CMK (cell line): ENCODE measurements at regions not wholly inside any gene's neighbourhood (a gene's known extent, or its start where the extent isn't known, plus 50 kb on each side); places are given as distances from the start of the nearest gene placed in this dataset.

Source experiments
- DNase-seq: peaks from one replicate; pipeline ENCODE4 v3.0.0-alpha.2; 2010; ENCODE audit warnings: low read depth

DNA sequence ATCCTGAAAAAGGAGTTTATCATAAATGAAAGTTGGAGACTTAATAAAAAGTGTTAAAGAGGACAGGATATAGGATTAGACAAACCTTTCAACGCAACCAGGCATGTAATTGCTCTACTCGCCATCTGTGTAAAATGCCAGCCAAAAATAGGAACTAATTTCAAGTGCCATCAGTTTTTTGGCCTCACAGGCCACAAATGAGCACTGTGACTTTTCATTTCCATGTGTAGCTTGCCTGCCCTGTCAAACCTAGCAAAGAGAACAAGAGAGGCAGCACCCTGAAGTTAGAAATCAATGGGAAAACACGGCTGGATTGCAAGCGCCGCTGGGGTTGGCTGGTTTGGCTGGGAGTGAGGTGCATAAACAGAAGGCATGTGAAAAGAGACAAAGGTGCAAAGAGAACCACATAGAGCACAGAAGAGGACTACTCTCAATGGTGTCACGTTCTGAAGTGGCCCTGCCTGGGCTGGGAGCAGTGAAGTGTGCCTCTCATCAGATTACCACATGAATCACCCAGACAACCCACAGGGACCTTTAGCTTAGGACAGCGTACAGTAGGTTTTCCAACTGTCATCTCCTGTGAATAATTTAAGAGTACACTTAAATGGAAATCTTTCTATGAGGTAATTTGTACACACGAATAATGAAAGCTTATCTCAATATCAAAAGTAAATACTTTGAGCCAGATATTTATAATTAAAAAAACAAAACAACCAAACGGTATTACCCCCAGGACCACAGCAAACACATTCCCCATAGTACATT lies 78.0 kb upstream of the NHSL1 start:
- DNase-seq, result no peak

DNA sequence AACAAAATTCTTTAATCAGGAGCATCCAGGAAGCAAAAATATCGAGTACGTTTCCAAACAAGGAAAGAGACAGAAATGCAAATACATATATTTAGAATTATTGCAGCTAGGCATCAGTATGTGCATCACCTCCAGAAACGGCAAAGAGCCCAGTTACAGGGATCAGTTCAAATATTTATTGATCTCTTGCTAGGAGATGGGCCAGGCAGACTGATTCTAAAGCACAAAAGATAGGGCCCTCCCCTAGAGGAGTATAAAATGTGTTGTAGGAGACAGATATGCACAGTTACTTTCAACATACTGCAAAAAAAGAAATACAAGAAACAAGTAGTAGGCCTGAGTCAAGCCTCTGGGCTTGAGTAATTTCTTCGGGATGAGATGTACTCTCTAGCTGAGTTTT lies 80.7 kb upstream of the NHSL1 start:
- DNase-seq, result no peak

DNA sequence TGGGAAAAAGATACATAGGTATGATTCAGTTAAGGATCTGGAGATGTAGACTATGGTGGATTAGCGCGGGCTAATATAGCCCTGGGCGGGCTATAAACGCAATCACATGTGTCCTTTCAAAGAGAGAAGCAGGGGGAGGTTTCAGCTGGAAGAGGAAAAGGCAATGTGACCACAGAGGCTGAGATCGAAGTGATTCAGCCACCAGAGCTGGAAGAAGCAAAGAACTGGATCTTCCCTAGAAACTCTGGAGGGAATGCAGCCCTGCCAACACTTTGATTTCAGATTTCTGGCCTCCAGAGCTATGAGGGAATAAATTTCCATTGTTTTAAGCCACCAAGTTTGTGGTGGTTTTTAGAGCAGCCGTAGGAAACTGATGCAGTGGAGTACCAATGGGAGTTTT lies 81.5 kb upstream of the NHSL1 start:
- no peak for DNase-seq

DNA sequence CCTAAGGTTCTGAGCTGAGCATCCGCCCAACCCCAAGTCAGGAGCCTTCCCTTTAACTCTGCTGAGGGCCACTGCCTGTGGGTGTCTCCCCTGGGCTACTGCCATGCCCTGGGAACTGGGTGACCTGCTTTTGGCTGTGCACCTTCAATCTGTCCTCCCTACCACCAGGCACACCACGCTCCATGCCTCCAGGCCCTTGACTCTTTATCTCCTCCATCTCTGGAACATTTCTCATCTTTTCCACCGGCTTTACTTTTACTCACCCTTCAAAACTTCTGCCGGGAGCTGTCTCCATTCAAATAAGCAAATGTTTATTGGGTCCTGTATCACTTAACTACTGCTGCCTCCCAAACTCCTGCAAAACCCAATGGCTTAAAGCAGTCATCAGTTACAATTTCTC lies 83.3 kb upstream of the NHSL1 start:
- no peak for DNase-seq

DNA sequence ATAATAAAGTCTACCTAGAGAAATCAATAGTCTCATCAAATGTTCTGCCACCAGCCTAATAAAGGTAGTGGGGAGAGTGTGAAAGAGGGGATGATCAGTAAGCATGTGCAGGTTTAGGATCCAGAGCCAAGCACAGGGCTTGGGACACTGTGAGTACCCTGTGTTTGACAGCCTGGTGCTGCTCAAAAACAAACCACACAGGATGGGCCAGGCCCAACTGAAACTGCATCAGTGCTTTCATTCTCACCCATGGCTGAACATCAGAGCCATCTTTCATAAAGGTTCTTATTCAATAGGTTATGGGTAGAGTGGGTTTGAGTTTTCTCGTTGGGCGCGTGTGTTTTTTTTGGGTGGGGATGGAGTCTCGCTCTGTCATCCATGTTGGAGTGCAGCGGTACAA lies 87.3 kb upstream of the NHSL1 start:
- no peak for DNase-seq

DNA sequence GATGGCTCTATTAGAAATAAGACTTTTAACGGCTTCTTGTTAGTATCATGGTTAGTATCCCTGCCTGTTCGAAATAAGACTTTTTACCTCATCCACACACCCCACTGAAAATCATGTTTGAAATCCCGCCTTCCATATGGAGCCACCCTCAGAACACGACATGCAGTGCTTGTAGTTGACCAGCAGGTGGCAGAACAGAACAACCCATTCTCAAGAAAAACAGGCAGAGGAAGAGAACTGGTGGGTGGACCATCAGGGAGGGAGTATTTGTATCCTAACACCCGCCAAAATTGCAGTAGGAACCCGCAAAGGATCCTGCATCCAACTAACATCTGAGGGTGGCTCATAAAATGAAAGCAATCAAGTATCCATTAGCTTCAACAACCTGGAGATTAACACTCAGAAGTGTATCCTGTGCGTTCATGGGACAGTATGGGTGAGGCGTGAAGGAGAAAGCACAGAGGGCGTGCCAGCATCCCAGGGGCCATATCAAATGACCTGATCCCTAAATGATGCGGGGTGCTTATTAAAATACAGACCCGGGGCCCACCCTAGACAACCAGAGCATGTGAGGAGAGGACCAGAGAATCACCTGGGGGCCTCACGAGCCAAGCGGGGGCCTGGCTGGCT lies 89.6 kb upstream of the NHSL1 start:
- peak; percentile 35 for DNase-seq

DNA sequence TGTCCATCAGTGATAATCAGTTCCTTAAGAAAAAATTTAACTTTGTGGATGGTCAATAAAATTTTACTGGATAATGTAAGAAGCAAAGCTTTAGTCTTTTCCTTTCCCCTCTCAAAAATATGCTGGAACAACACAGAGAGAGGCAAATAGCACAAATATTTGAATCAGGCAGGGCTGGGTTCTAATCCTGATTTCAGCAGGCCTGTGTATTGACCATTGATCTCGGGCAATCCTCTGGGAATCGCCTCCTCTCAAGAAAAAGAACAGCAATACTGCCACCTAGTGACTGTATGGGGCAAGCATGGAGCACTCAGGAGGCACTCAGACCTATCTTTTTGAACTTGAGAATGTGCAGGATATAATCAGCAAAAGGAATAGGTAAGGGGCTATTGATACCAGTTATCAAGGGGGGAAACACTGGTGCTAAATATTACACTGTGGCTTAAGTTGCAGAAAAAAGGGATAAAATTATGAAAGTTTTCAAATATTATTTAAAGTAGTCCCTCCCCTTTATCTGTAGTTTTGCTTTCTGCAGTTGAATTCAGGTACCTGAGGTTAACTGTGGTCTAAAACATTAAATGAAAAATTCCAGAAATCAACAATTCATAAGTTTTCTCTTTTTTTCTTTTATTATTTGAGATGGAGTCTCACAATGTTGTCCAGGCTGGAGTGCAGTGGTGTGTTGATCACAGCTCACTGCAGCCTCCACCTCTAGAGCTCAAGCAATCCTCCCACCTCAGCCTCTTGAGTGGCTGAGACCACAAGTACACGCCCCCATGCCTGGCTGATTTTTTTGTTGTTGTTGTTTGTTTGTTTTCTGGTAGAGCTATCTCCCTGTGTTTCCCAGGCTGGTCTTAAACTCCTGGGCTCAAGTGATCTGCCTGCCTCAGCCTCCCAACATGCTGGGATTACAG lies 91.8 kb upstream of the NHSL1 start:
- DNase-seq, result peak; percentile 11

DNA sequence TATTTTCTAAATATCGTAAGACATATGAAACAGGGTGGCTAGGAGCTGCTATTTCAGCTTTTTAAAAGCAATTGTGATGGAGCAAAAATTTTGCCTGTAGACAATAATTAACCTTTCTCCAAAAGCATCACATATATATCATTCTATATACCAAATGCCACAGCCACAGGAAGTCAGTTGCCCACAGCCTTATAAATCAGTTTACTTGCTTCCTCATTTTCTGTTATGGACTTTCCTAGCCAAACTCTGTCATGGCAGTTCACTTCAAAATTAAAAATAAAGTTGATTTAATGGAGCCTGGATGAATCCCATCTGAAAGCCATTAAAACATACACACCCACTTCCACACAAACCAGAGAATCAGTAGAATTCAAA lies 93.4 kb upstream of the NHSL1 start:
- no peak for DNase-seq

DNA sequence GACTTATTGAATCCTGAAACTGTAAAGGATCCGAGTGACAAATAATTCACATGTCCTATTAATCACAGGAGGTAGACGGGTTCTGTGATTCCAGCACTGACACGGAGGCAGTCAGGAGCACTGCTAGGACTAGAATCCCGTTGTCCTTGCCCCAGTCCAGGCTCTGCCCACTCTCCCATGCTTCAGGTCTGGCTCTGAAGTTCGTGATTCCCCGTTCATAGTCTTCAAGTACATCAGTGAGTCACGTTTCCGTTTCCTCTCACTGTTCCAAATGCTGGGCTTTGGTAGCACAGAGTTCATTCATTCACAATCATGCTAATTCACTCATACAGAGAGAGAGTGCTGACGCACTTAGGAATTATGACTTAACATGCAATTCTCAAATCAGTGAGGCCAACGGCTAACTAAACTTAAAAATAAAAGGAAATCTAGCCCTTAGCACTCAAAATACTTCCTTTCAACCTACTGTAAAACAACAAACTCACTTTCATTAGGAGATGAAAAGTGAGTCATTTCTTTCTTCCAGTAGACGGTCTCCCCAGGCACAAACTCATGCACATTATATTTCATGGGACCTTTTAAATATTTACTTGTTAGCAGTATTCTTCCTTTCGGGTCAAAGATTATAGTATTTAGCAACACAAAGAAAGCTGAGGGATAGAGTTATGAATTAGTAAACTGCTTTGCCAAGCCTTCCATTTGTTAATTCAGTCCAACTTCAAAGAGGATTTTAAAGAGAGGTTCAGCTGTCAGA lies 94.0 kb upstream of the NHSL1 start:
- DNase-seq, result no peak

DNA sequence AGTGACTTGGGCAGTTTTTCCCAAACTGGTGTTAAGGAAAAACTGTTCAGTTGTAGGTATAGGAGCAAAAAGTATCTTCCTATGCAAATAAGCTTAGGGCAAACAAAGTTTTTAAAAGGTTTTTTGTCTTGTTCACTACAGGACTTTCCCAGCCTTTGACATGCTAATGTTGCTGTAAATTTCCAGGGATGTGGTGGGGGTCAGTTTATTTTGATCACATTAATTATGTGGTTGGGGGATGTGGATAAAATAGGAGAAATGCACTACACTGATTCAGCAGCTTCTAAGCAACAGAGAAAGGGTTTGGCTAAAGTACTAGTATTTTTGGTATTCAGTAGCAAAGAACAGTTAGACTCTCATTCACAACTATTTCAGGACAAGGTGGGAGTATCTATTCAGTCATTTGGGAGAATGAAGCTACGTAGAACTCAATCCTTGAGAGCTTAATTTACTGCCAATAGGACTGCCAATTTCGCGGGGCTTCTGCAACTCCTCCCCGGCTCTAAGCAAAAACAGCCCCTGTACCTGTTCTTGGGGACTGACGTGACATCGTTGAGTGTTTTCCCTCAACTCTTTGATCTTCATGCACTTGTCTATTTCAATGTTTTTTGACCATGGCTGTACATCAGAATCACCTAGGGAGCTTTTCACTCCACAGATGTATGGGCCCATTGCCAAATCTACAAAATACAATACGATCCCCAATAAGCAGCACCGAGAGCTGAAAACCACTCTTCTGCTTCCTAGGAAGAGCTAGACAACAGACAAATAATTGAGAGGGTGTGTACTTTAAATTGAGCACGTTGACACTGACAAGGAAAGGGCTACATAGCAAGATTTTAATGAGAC lies 94.8 kb upstream of the NHSL1 start:
- no peak for DNase-seq

DNA sequence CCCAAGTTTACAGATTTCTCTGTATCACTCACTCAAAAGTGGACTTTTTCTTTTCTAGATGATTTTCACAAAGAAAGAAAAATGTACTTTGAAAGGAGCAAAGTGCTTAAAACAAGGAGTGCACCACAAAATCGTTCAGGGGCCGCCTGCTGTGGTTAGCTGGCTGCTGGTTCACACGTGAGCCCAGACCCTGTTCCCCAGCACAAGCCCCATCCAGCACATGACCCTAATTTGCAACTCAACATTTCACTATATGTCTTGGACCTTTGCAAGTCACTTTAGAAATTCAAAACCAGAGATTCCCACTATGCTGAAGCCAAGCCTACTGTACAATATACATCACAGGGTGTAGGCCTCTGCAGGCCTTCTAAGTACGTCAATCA lies 95.5 kb upstream of the NHSL1 start:
- DNase-seq, result no peak

DNA sequence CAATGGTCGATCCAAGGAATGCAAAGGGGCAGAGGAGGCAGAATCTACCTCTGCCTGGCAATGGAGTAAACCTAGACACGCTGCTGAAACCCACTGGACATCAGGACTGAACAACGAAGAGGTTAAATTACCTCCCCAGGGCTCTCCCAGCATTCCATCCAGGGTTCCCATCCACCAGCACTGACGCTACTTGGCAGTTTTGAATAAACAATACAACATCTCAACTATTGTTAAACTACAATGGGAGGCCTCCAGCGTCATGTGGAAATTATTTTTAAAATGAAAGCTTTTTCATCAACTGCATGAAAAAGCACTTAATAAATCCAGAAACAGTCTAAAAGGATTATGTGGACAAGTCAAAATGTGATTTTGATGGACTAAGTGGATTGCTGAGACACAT lies 96.8 kb upstream of the NHSL1 start:
- DNase-seq, result no peak

DNA sequence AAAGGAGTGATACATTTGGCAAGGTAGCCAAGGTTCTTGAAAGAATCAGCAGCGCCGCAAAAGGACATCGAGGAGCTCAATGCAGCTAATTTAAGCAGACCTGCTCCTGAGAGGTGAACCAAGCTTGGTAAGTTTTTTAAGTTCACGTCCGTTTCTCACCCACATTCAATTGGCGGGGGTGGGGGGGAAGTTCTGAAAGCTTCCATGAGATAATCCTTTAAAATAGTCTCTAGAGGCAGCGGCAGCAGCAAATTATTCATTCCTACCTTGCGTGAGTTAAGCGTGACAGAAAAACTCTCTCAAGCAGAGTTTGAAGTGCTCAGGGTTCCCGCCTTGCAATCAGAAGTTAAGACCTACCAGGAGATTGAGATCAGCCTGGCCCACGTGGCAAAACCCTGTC lies 97.3 kb upstream of the NHSL1 start:
- no peak for DNase-seq

DNA sequence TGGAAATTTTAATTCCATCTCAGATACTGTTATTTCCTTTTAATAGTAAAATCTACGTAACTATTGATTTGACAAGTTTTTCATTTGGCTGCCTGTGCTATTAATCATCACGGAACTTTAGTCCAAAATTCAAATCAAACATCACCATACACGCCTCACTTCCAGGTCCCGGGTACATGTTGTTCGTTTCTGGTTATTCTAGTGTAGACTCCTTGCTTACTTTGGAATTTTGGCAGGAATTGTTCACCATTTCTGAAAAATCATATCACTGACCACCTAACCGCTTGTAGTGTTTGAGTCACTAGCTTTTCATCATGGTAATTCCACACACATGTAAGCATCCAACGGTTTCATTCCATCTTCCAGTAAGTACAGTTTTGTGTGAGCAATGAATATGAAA lies 98.0 kb upstream of the NHSL1 start:
- no peak for DNase-seq

DNA sequence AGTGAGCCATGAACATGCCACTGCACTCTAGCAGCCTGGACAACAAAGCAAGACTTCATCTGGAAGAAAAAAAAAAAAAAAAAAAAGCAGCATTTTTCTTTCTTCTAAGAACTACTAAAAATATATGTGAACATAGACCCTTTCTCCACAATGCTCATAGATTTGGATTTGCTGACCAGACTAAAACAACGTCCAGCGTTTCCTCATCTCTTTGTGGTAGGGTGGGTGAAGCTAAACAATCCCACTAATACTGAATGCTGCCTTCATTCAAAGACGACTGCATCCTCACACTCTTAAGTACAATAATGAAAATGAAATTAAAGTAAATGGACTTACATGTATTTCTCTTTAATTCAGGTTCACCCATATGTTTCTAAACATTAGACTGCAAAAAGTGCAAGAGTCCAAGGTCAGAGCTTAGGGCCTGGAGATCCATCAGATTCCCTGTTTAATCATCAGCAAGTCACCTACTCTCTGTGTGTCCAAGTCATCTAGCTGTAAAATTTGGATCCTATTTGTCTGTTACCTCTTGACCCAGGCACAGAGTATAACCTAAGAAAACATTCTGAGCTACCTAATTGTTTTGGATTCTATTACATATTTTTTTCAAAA lies 99.4 kb upstream of the NHSL1 start:
- no peak for DNase-seq

DNA sequence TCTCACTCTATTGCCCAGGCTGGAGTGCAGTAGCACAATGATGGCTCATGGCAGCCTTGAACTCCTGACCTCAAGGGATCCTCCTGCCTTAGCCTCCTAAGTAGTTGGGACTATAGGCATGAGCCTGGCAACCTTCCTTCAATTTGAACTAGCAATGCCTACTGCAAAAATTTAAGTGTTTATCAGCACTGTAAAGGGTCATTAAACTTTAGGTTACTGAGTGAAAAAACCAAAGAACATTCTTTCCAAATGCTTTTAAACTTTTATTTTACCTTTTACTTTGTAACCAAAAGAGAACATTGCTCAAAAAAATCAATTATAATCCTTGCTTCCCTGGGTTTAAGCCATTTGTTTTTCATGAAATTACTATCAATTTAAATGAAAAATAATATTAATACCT lies 101.0 kb upstream of the NHSL1 start:
- DNase-seq, result no peak

DNA sequence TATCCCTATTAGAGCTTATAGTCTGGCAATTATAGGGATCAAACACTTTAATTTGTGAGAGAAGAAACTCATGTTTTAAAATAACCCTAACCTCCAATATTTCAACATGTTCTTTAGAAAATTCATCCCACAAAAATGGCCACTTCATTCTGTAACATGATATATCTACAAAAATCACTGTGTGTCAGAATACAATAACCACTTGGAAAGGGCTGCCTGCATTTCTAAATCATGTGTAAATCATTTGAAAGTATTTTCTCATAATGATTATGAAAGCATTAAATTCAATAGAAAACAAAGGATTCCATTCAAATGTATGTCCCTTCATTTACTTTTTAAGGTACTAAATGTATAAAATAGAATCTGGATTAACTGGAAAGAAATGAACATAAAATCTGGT lies 101.4 kb upstream of the NHSL1 start:
- DNase-seq, result no peak

DNA sequence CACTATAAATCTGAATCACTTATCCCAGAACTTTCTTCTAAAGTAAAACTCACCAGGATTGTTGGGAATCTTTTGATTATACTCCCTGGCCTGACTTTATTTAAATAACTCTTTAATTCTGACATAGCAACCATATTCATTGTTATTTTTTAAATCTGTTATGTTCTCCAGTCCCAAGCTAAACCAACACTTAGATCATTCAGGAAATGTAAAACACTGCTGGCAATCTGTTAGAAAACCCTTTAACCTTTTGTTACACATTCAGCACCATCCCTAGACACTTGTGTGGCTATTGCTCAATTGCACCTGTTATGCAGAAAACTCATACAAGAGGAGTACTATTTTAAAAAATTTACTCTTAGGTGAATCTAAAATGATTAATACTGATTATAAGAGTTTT lies 101.8 kb upstream of the NHSL1 start:
- no peak for DNase-seq

DNA sequence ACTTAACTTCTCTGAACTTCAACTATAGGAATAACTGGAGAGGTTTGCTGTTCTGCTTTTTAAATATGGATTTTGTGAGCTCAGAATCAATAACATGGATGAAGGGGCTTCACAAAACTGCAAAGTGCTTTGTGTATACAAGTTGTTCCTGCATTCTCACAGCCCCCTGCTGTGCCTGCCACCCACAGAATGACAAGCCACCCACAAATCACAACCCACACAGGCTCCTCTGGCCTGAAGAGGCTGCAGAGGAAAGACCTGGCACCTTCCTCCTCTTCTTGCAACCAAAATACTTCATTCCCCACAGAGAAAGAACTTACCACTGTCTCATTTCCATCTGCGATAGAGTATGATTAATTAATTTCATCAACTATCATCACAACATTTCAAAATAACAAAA lies 106.7 kb upstream of the NHSL1 start:
- DNase-seq, result no peak

DNA sequence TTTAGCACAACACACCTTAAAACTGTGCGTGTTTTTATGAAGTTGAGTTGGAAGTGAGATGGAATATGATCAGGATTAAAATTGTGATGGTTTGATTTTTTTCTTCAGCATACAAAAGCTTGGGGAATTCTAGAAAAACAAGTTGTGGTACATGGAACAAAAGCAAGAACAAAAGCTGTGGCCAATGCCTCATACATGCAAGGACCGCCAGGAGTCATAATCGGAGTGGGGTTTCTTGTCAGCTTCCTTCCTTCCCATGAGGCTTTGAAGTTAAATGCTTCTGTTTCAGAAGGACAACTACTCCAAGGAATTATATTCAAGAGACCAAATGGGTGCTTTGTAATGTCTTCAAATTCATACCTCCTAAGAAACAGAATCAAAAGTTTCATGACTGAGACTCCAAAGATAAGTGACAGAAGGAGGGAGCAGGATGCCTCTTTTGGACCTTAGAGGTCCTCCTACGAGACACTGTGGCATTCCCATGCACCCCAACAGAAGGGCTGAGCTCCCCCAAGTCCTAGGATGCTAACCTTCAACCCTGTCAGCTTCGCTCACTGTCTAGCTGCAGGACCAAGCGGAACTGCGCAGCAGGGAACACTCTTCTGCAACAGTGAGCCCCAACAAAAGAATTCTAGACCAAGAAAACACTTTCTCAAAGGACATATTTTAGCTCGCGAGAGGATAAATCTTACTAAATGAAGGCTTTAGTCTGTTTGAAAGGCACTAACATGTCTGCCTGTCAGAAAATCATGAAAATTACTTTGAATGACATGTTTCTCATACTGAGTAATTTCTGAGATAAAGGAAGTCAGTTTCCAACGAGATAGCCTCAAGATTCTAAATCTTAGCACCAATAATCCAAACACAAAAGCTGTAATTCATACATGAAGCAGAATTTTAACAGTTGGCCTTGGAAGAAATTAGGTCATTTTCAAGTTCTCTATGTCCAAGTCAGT lies 108.5 kb upstream of the NHSL1 start:
- DNase-seq, result no peak
